ENCODE measurements at regions not wholly inside any gene's neighbourhood (a gene's known extent, or its start where the extent isn't known, plus 50 kb on each side); places are given as distances from the start of the nearest gene placed in this dataset.
"Not testable (repeated sequence)": the region's sequence is repeated elsewhere in the genome, so short reads cannot be mapped to it uniquely, and the experiment has no call there.

DNA sequence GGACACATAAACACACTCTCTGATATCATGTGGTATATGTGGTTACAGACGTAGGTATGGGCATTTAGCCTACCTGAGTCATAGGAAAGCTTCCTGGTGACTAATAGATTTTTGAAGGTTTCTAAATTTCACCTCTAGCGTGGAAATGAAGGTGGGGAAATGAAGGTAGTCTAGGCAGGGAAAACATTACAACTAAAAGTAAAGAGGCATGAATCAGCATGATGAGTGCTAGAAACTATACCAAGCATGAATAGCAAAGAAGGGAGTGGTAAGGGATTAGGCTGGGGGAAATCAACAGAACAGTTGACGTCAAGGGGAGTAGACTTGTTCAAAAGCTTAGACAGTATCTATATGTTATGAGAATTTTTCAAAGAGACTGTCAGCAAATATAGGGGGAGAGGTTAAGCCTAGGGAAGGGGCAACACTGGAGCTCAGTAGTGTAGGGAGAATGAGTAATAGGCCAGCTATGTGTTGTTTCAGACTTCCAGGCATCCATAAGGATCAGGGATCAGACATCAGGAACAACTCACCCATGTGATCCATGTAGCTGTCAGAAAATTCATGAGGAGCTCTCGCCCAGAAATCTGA is 279.3 kb upstream of the DIPK2B start:
- TF ChIP-seq, protein P1, sequence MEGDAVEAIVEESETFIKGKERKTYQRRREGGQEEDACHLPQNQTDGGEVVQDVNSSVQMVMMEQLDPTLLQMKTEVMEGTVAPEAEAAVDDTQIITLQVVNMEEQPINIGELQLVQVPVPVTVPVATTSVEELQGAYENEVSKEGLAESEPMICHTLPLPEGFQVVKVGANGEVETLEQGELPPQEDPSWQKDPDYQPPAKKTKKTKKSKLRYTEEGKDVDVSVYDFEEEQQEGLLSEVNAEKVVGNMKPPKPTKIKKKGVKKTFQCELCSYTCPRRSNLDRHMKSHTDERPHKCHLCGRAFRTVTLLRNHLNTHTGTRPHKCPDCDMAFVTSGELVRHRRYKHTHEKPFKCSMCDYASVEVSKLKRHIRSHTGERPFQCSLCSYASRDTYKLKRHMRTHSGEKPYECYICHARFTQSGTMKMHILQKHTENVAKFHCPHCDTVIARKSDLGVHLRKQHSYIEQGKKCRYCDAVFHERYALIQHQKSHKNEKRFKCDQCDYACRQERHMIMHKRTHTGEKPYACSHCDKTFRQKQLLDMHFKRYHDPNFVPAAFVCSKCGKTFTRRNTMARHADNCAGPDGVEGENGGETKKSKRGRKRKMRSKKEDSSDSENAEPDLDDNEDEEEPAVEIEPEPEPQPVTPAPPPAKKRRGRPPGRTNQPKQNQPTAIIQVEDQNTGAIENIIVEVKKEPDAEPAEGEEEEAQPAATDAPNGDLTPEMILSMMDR (IDR thresholded peaks at IDR 0.05): no peak
- no peak for DNase-seq
- Histone ChIP-seq H3K4me1 (no peaks in the 10 kb centered on the region), H3K4me3 (no peak overlapping the region), H3K36me3 (no peaks in the 10 kb centered on the region), H3K27me3 (no peaks in the 10 kb centered on the region), H3K9ac (ENCODE audit: low read depth in 2 of 2, low read length in 2 of 2) (no peak overlapping the region), H3K27ac (no peak overlapping the region), H3K9me3 (no peaks in the 10 kb centered on the region)
- intact Hi-C loops (cut with DNase I): no loop called here

DNA sequence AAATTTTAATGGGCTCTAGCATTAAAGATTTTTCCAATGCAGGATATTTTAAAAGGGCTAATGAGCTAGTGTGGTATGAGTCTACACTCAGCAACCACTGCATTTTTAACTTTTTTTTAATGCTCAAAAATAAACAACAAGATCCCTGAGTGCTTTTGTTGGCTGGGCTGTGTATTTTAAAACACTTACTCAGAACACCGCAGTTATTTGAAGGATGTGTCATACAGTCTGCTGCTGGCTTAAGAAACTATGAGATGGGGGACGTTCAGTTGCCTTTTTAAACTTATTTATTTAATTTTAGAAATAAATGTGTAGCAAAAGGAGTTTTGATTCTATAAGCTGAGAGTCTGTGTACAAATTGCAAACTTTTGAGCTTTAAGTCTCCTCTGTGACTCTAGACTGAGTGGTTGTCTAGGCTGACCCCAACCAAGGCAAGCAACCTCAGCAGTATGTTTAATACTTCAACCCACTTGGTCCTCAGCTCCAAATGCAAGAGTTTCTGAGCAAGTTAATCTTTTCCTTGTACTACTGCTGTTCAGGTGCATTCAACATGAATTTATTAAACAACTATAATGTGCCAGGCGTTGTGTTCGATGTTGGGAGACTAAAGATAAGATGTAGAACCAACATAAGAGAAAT is 278.6 kb upstream of the DIPK2B start:
- H3K4me1 ChIP-seq: no peaks in the 10 kb centered on the region
- no peak for DNase-seq
- no peak overlapping the region for H3K9ac ChIP-seq (ENCODE audit: low read depth in 2 of 2, low read length in 2 of 2)
- intact Hi-C loops (cut with DNase I): no loop called here
- TF ChIP-seq, protein P1 (IDR thresholded peaks at IDR 0.05): no peak
- H3K27ac ChIP-seq: no peak overlapping the region
- no peaks in the 10 kb centered on the region for H3K36me3 ChIP-seq
- H3K27me3 ChIP-seq: no peaks in the 10 kb centered on the region
- H3K9me3 ChIP-seq: no peaks in the 10 kb centered on the region
- H3K4me3 ChIP-seq: no peak overlapping the region

DNA sequence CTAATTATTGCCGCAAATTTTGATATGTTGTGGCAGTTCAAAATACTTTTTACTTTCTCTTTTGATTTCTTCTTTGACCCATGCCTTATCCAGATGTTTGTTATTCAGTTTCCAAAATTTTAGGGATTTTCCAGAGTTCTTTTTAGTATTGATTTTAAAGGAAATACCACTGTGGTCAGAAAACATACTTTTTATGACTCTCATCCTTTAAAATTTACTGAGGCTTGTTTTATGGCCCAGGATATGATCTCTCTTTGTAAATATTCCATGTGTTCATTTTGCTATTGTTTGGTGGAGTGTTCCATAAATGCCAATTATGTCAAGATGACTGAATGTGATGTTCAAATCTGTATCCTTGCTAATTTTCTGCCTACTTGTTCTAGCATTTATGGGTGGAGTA is 272.3 kb upstream of the DIPK2B start:
- intact Hi-C loops (cut with DNase I): no loop called here
- no peak overlapping the region for H3K9ac ChIP-seq (ENCODE audit: low read depth in 2 of 2, low read length in 2 of 2)

DNA sequence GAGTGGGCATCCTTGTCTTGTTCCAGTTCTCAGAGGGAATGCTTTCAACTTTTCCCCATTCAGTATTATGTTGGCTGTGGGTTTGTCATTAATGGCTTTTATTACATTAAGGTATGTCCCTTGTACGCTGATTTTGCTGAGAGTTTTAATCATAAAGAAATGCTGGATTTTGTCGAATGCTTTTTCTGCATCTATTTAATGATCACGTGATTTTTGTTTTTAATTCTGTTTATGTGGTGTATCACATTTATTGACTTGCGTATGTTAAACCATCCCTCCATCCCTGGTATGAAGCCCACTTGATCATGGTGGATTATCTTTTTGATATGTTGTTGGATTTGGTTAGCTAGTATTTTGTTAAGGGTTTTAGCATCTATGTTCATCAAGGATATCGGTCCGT is 266.9 kb upstream of the DIPK2B start:
- H3K27me3 ChIP-seq; intact Hi-C loops (cut with DNase I); H3K9me3 ChIP-seq; H3K4me3 ChIP-seq; H3K4me1 ChIP-seq; H3K27ac ChIP-seq; H3K36me3 ChIP-seq; DNase-seq; H3K9ac ChIP-seq (ENCODE audit: low read depth in 2 of 2, low read length in 2 of 2): not testable (repeated sequence)

More for the DNA sequence above, 272.3 kb upstream of the DIPK2B start:
- Histone ChIP-seq H3K4me1 (no peaks in the 10 kb centered on the region), H3K36me3 (no peaks in the 10 kb centered on the region), H3K4me3 (no peak overlapping the region), H3K27ac (no peak overlapping the region), H3K27me3 (no peaks in the 10 kb centered on the region), H3K9me3 (no peaks in the 10 kb centered on the region)
- DNase-seq: no peak
- TF ChIP-seq, protein P1 (IDR thresholded peaks at IDR 0.05): no peak

DNA sequence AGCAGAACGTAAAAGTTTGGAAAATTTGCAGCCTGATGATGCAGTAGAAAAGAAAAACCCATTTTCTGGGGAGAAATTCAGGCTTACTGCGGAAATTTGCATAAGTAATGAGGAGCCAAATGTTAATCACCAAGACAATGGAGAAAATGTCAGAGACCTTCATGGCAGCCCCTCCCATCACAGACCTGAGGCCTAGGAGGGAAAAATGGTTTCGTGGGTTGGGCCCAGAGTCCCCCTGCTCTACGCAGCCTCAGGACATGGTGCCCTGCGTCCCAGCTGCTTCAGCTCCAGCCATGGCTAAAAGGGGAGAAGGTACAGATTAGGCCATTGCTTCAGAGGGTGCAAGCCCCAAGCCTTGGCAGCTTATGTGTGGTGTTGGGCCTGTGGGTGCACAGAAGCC is 255.1 kb upstream of the DIPK2B start:
- H3K9ac ChIP-seq (ENCODE audit: low read depth in 2 of 2, low read length in 2 of 2); H3K9me3 ChIP-seq; H3K4me1 ChIP-seq; DNase-seq; H3K27ac ChIP-seq; intact Hi-C loops (cut with DNase I); H3K4me3 ChIP-seq; H3K27me3 ChIP-seq; H3K36me3 ChIP-seq: not testable (repeated sequence)

DNA sequence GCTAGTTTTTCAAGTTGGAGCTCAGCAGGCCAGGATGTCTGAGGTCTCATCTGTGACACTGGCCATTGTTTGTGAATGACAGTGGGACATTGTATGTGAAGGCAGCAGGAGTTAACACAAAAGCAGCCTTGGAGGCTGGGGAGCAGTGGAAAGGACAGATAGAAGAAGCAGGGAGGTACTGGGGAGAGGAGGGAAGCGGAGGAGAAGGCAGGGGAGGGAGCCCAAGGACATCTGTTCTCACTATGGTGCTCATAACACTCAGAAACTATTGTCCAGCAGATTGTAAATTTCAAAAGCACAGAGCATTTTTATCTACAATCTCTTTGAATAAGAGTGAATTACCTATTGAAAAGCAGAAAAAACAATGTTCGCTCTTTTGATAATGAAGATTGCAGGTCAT is 253.6 kb upstream of the DIPK2B start:
- TF ChIP-seq, protein P1 (IDR thresholded peaks at IDR 0.05): no peak
- no peak overlapping the region for H3K9ac ChIP-seq (ENCODE audit: low read depth in 2 of 2, low read length in 2 of 2)
- H3K27me3 ChIP-seq: no peaks in the 10 kb centered on the region
- H3K4me1 ChIP-seq: no peaks in the 10 kb centered on the region
- no peaks in the 10 kb centered on the region for H3K36me3 ChIP-seq
- DNase-seq: no peak
- no peaks in the 10 kb centered on the region for H3K9me3 ChIP-seq
- intact Hi-C loops (cut with DNase I): no loop called here
- no peak overlapping the region for H3K4me3 ChIP-seq
- H3K27ac ChIP-seq: no peak overlapping the region

Data from colonic mucosa (tissue), 4 donors.